ENCODE measurements at regions not wholly inside any gene's neighbourhood (a gene's known extent, or its start where the extent isn't known, plus 50 kb on each side); places are given as distances from the start of the nearest gene placed in this dataset.

DNA sequence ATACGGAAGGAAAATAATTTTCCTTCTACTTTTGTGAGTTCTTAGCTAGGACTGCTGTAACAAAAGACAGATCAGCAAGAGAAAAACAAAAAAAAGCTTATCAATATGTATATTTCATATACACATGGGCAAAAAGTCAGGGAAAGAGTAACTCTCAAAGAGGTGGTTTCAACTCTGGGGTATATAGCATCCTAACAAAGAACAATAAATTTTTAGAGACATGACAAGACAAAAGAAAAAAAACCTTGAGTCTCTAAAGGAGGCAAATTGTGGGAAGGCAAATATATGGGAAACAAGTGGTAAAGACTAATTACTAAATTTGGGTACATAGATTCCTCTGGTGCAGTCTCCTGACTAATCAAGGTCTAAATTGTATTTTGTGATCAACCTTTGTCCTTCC is 93.2 kb downstream of the C5orf15 start:
- TF ChIP-seq POLR2A (IDR thresholded peaks at IDR 0.05), result no peak
- TF ChIP-seq, protein P1, sequence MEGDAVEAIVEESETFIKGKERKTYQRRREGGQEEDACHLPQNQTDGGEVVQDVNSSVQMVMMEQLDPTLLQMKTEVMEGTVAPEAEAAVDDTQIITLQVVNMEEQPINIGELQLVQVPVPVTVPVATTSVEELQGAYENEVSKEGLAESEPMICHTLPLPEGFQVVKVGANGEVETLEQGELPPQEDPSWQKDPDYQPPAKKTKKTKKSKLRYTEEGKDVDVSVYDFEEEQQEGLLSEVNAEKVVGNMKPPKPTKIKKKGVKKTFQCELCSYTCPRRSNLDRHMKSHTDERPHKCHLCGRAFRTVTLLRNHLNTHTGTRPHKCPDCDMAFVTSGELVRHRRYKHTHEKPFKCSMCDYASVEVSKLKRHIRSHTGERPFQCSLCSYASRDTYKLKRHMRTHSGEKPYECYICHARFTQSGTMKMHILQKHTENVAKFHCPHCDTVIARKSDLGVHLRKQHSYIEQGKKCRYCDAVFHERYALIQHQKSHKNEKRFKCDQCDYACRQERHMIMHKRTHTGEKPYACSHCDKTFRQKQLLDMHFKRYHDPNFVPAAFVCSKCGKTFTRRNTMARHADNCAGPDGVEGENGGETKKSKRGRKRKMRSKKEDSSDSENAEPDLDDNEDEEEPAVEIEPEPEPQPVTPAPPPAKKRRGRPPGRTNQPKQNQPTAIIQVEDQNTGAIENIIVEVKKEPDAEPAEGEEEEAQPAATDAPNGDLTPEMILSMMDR (IDR thresholded peaks at IDR 0.05), result no peak

Data from thyroid gland (tissue), 4 donors.